T-helper 2 cell (primary cell): ENCODE measurements at regions not wholly inside any gene's neighbourhood (a gene's known extent, or its start where the extent isn't known, plus 50 kb on each side); places are given as distances from the start of the nearest gene placed in this dataset.
"Not testable (repeated sequence)": the region's sequence is repeated elsewhere in the genome, so short reads cannot be mapped to it uniquely, and the experiment has no call there.

Experiments used
- DNase-seq, 5 experiments: peaks; one replicate each; pipeline versions ENCODE4 v3.0.0 to v3.0.0-alpha.2; 2012 to 2022

GRCh38 chr18:8913606-8914403, 188.7 kb upstream of the NDUFV2 start:
- not testable (repeated sequence) for DNase-seq

- not testable (repeated sequence) for DNase-seq
Observed at GRCh38 chr18:8914404-8915264, 187.9 kb upstream of the NDUFV2 start.

- DNase-seq = not testable (repeated sequence)
Observed at GRCh38 chr18:8920856-8921787, 181.4 kb upstream of the NDUFV2 start.

DNA sequence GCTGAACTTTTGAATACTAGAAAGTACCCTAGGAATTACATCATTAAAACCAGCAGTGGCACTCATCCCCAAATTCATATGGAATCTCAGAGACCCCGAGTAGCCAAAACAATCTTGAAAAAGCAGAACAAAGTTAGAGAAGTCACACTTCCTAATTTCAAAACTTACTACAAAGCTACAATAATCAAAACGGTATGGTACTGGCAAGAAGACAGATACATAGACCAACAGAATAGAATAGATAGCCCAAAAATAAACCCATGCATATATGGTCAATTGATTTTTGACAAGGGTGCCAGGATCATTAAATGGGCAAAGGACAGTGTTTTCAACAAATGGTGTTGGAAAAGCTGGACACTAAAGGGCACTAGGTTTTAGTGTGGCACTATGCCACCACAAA, 176.0 kb upstream of the NDUFV2 start:
- no peak for DNase-seq

DNA sequence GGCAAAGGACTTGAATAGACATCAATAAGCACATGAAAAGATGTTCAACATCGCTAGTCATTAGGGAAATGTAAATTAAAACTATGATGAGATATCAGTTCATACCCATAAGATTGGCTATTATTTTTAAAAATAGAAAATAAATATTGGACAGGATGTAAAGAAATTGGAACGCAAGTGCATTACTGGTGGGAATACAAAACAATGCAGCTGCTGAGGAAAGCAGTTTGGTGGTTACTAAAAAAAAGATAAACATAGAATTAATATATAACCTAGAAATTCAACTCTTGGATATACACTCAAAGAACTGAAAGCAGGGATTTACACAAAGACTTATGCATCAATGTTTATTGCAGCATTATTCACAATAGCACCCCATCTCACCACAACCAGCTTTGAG, 174.5 kb upstream of the NDUFV2 start:
- no peak for DNase-seq

- DNase-seq = no peak
Observed at GRCh38 chr18:8928847-8929780, 173.4 kb upstream of the NDUFV2 start.

DNA sequence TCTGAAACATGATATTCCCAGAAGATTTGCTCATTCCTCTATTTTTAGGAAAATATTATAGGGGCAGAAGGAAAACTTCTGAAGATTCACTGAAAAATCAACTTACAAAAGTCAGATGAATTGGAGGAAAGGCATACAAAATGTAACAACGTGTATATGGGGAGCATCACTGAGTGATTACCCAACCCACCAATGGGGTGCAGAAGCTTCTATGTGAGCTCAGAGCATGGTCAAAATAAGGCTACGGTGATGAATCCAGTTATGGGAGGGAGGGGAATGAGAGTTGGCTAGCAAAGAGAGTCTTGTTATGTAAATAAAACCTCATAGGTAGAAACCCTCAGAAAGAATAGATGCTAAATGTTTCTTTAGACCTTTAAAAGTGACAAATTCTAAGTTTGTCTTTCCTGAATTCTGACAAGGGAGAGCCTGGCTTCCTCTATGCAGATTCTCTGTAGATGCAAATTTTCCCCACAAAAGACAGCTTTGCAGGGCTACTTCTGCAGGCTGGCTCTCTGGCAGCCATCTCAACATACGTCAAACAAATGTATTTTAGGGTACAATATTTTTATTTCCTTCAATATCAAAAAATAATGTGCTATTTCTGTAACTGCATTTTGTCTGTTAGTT, 171.4 kb upstream of the NDUFV2 start:
- no peak for DNase-seq

- no peak for DNase-seq
Observed at GRCh38 chr18:8932866-8933265, 169.6 kb upstream of the NDUFV2 start.

- no peak for DNase-seq
Observed at GRCh38 chr18:8933714-8934284, 168.7 kb upstream of the NDUFV2 start.

DNA sequence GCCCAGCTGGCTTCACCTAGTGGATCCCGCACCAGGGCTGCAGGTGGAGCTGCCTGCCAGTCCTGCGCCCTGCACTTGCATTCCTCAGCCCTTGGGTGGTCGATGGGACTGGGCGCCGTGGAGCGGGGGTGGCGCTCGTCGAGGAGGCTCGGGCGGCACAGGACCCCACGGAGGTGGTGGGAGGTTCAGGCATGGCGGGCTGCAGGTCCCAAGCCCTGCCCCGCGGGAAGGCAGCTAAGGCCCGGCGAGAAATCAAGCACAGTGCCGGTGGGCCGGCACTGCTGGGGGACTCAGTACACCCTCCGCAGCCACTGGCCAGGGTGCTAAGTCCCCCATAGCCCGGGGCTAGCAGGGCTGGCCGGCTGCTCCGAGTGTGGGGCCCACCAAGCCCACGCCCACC, 167.2 kb upstream of the NDUFV2 start:
- DNase-seq = not testable (repeated sequence)

- DNase-seq = no peak
Observed at GRCh38 chr18:8936619-8937018, 165.9 kb upstream of the NDUFV2 start.

- no peak for DNase-seq
Observed at GRCh38 chr18:8937160-8938094, 165.1 kb upstream of the NDUFV2 start.

DNA sequence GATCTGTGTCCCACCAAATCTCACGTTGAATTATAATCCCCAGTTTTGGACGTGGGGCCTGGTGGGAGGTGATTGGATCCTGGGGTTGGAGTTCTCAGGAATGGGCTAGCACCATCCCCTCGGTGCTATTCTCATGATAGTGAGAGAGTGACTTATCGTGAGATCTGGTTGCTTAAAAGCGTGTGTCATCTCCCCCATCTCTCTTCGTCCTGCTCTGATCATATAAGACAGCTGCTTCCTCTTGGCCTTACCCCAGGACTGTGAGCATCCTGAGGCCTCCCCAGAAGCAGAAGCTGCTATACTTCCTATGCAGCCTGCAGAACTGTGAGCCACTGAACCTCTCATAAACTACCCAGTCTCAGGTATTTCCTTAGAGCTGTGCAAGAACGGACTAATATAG, 163.7 kb upstream of the NDUFV2 start:
- DNase-seq = no peak

DNA sequence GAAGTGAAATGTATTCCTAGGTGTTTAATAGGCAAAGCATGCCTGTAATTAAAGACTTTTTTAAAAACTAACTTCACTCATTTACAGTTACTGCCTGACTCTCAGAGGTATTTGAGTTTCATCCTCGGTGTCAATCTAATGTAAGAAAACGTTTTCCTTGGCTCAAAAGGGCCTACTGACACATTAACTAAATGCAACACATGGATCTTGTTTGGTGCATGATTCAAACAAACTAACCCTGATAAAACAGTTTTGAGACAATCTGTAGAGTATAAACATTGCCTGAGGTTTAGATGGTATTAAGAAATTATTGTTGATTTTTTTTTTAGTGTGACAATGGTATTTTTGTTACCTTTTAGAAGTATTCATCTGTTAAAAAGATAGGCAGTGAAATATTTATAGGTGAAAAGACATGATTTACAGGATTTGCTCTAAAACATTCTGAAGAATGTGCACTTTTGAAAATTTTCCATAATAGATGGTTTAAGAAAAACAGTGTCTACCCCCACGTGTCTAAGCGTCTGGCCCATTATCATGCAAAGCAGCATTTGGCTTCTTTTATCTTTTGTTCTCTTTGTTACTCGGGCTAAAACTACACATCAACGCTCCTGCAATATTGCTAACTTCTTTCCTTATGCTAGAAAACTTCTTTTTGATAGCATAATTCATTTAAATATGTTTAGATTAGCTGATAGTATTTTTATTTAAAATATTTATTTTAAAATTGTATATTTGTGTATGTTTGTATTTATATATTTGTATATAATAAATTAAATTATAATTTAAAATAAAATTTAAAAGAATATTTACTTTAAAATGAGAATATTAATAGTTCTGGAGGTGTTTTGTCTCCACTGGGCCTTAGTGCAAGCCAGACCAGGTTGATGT, 160.2 kb upstream of the NDUFV2 start:
- no peak for DNase-seq

GRCh38 chr18:8942909-8943545, 159.5 kb upstream of the NDUFV2 start:
- DNase-seq = no peak

- no peak for DNase-seq
Observed at GRCh38 chr18:8943900-8944870, 158.3 kb upstream of the NDUFV2 start.

- DNase-seq = no peak
Observed at GRCh38 chr18:8944871-8945245, 157.6 kb upstream of the NDUFV2 start.
